Liver (tissue), 8 donors: ENCODE measurements at regions not wholly inside any gene's neighbourhood (a gene's known extent, or its start where the extent isn't known, plus 50 kb on each side); places are given as distances from the start of the nearest gene placed in this dataset.

Experiments
- DNase-seq: peaks from one replicate; pipeline ENCODE4 v3.0.0-alpha.2; 2017; ENCODE audit warnings: low spot score
- H3K27ac ChIP-seq, 2 donors: one replicate each; pipeline ENCODE4 v1.7.0; 2013; ENCODE audit warnings: inconsistent platforms in 2 of 2, low read length in 2 of 2, control low read depth in 1 of 2, low read depth in 1 of 2, mild to moderate bottlenecking in 1 of 2
- H3K27me3 ChIP-seq, 4 donors: one replicate each; pipeline versions ENCODE4 v1.6.1 to v1.7.0; 2013; ENCODE audit warnings: low read length in 3 of 4, inconsistent platforms in 1 of 4, mild to moderate bottlenecking in 1 of 4, moderate library complexity in 1 of 4; ENCODE audit not compliant: control insufficient read depth in 4 of 4, insufficient read depth in 4 of 4
- H3K36me3 ChIP-seq, 4 donors: one replicate each; pipeline versions ENCODE4 v1.6.1 to v1.7.0; 2013; ENCODE audit warnings: low read length in 3 of 4, mild to moderate bottlenecking in 3 of 4, low read depth in 1 of 4, moderate library complexity in 1 of 4; ENCODE audit not compliant: control insufficient read depth in 4 of 4, insufficient read depth in 3 of 4
- H3K4me1 ChIP-seq, 4 donors: one replicate each; pipeline versions ENCODE4 v1.6.1 to v1.7.0; 2013; ENCODE audit warnings: low read length in 3 of 4, mild to moderate bottlenecking in 3 of 4, moderate library complexity in 1 of 4; ENCODE audit not compliant: control insufficient read depth in 4 of 4, insufficient read depth in 4 of 4
- H3K4me3 ChIP-seq, 3 donors: one replicate each; pipeline versions ENCODE4 v1.6.1 to v1.7.0; 2013; ENCODE audit warnings: low read length in 3 of 3, control low read depth in 1 of 3, low read depth in 1 of 3, mild to moderate bottlenecking in 1 of 3
- H3K9ac ChIP-seq, 2 donors: one replicate each; pipeline ENCODE4 v1.7.0; 2013; ENCODE audit warnings: low read length in 2 of 2, mild to moderate bottlenecking in 2 of 2, moderate library complexity in 2 of 2, control low read depth in 1 of 2, low read depth in 1 of 2
- H3K9me3 ChIP-seq, 4 donors: one replicate each; pipeline versions ENCODE4 v1.6.1 to v1.7.0; 2013; ENCODE audit warnings: low read length in 3 of 4; ENCODE audit not compliant: control insufficient read depth in 4 of 4
- EGR1 ChIP-seq, 2 donors: IDR thresholded peaks; 2 replicates each; pipeline ENCODE4 v1.6.1; 2016 to 2018; ENCODE audit warnings: antibody characterized with exemption in 2 of 2, low read depth in 2 of 2
- FOXA1 ChIP-seq: IDR thresholded peaks from 2 replicates; pipeline ENCODE4 v1.6.1; 2016; ENCODE audit warnings: antibody characterized with exemption
- FOXA2 ChIP-seq: IDR thresholded peaks from 2 replicates; pipeline ENCODE4 v1.6.1; 2016; ENCODE audit warnings: antibody characterized with exemption
- GABPA ChIP-seq, 2 donors: IDR thresholded peaks in 1 of 2; conservative IDR thresholded peaks in 1 of 2; 2 replicates each; pipeline ENCODE4 v1.6.1; 2016; ENCODE audit warnings: antibody characterized with exemption in 2 of 2, mild to moderate bottlenecking in 1 of 2, moderate library complexity in 1 of 2
- HNF4G ChIP-seq: IDR thresholded peaks from 2 replicates; pipeline ENCODE4 v1.6.1; 2016; ENCODE audit warnings: antibody characterized with exemption
- JUND ChIP-seq, 2 donors: IDR thresholded peaks; 2 replicates each; pipeline ENCODE4 v1.6.1; 2016; ENCODE audit warnings: antibody characterized with exemption in 2 of 2
- NR2F2 ChIP-seq: IDR thresholded peaks from 2 replicates; pipeline ENCODE4 v1.6.1; 2016; ENCODE audit warnings: antibody characterized with exemption
- RAD21 ChIP-seq, 2 donors: IDR thresholded peaks; 2 replicates each; pipeline ENCODE4 v1.6.1; 2016; ENCODE audit warnings: antibody characterized with exemption in 2 of 2, mild to moderate bottlenecking in 2 of 2
- RXRA ChIP-seq, 2 donors: IDR thresholded peaks; 2 replicates each; pipeline ENCODE4 v1.6.1; 2017 to 2018; ENCODE audit warnings: antibody characterized with exemption in 2 of 2, mild to moderate bottlenecking in 1 of 2
- SP1 ChIP-seq: IDR thresholded peaks from 2 replicates; pipeline ENCODE4 v1.6.1; 2018; ENCODE audit warnings: antibody characterized with exemption, mild to moderate bottlenecking
- TAF1 ChIP-seq: conservative IDR thresholded peaks from 2 replicates; pipeline ENCODE4 v1.6.1; 2016; ENCODE audit warnings: antibody characterized with exemption, mild to moderate bottlenecking
- YY1 ChIP-seq: IDR thresholded peaks from 2 replicates; pipeline ENCODE4 v1.6.1; 2016; ENCODE audit warnings: antibody characterized with exemption, mild to moderate bottlenecking
- ZBTB33 ChIP-seq: IDR thresholded peaks from 2 replicates; pipeline ENCODE4 v1.6.1; 2016; ENCODE audit warnings: antibody characterized with exemption
- WGBS: extraction: QIAGEN DNeasy Blood & Tissue Kit; methylation state at CpG from one replicate; pipeline ENCODE4 v1.1.7; 2013; 5-methylcytosine and 5-hydroxymethylcytosine counted together
- TF ChIP-seq, protein P1 (sequence below): IDR thresholded peaks from 2 replicates; pipeline ENCODE4 v1.6.1; 2016; ENCODE audit warnings: antibody characterized with exemption
- TF ChIP-seq, protein P2 (sequence below): fragments of 150-350 bp; IDR thresholded peaks from 2 replicates; pipeline ENCODE4 v1.5.1; 2017; ENCODE audit warnings: improper control_type of control experiment, low read depth, low read length; ENCODE audit not compliant: missing input control
- TF ChIP-seq, protein P3 (sequence below): IDR thresholded peaks from 2 replicates; pipeline ENCODE4 v1.6.1; 2016; ENCODE audit warnings: antibody characterized with exemption
- TF ChIP-seq, protein P4 (sequence below): IDR thresholded peaks from 2 replicates; pipeline ENCODE4 v1.6.1; 2016; ENCODE audit warnings: antibody characterized with exemption, mild to moderate bottlenecking
- donor health status: healthy.
- donor health status: healthy.
- donor health status: healthy.
- donor health status: healthy.
- donor health status: healthy.

DNA sequence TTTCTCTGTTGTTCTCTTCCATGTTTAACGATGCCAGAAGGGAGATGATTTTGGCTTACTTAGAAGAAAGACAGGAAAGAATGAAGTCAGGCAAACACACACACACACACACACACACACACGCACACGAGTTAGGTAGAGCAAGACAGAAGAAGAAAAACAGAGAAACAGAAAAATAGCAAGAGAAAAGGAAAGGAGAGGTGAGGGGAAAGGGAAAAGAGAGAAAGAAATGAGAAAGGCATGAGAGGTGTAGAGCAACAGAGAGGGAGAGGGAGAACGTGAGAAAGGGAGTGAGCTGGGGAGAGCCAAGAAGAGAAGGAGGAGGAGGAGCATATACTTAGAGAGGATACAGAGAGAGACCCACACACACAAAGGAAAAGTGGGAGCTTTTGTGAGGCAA is 385.3 kb downstream of the DOK5 start:
- no peak for TF ChIP-seq FOXA2
- TF ChIP-seq, protein P1, sequence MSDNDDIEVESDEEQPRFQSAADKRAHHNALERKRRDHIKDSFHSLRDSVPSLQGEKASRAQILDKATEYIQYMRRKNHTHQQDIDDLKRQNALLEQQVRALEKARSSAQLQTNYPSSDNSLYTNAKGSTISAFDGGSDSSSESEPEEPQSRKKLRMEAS: no peak
- TF ChIP-seq NR2F2: no peak
- TF ChIP-seq TAF1: no peak
- H3K27me3 ChIP-seq: peaks cover 0 to 12% (median 4%) of the 10 kb centered on the region in 4 donors
- no peak for DNase-seq
- H3K9ac ChIP-seq: no peak overlapping the region
- H3K27ac ChIP-seq: no peak overlapping the region
- H3K36me3 ChIP-seq: no peaks in the 10 kb centered on the region
- no peaks in the 10 kb centered on the region for H3K4me1 ChIP-seq
- H3K9me3 ChIP-seq: no peaks in the 10 kb centered on the region
- 46% methylated on average over 4 of the region's 4 CpGs for WGBS
- H3K4me3 ChIP-seq: no peak overlapping the region

GRCh38 chr20:54856202-54856601 is 380.8 kb downstream of the DOK5 start:
- DNase-seq: no peak
- Histone ChIP-seq H3K4me3 (no peak overlapping the region), H3K9ac (no peak overlapping the region), H3K4me1 (no peaks in the 10 kb centered on the region), H3K27ac (no peak overlapping the region), H3K27me3 (peaks cover 0 to 8% (median 0%) of the 10 kb centered on the region in 4 donors), H3K36me3 (no peaks in the 10 kb centered on the region), H3K9me3 (no peaks in the 10 kb centered on the region)
- TF ChIP-seq YY1 (no peak), NR2F2 (no peak), ZBTB33 (no peak), HNF4G (no peak), JUND (IDR thresholded peaks at IDR 0.05) (no peak)
- TF ChIP-seq, protein P2, sequence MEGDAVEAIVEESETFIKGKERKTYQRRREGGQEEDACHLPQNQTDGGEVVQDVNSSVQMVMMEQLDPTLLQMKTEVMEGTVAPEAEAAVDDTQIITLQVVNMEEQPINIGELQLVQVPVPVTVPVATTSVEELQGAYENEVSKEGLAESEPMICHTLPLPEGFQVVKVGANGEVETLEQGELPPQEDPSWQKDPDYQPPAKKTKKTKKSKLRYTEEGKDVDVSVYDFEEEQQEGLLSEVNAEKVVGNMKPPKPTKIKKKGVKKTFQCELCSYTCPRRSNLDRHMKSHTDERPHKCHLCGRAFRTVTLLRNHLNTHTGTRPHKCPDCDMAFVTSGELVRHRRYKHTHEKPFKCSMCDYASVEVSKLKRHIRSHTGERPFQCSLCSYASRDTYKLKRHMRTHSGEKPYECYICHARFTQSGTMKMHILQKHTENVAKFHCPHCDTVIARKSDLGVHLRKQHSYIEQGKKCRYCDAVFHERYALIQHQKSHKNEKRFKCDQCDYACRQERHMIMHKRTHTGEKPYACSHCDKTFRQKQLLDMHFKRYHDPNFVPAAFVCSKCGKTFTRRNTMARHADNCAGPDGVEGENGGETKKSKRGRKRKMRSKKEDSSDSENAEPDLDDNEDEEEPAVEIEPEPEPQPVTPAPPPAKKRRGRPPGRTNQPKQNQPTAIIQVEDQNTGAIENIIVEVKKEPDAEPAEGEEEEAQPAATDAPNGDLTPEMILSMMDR: no peak
- TF ChIP-seq, protein P1: no peak
- 85% methylated on average over 2 of the region's 2 CpGs for WGBS

- Histone ChIP-seq H3K36me3 (no peaks in the 10 kb centered on the region), H3K4me3 (no peak overlapping the region), H3K9me3 (no peaks in the 10 kb centered on the region), H3K27me3 (peaks cover 0 to 11% (median 0%) of the 10 kb centered on the region in 4 donors), H3K27ac (no peak overlapping the region), H3K4me1 (no peaks in the 10 kb centered on the region), H3K9ac (no peak overlapping the region)
- DNase-seq: no peak
- 50% methylated on average over 3 of the region's 3 CpGs for WGBS
- no peak for TF ChIP-seq YY1
- no peak for TF ChIP-seq EGR1 (IDR thresholded peaks at IDR 0.05; ENCODE audit: low read depth in 2 of 2)
- TF ChIP-seq TAF1: no peak
- TF ChIP-seq, protein P3, sequence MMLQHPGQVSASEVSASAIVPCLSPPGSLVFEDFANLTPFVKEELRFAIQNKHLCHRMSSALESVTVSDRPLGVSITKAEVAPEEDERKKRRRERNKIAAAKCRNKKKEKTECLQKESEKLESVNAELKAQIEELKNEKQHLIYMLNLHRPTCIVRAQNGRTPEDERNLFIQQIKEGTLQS: no peak
- TF ChIP-seq, protein P1: no peak
- no peak for TF ChIP-seq HNF4G
- TF ChIP-seq RXRA (IDR thresholded peaks at IDR 0.05): no peak
- TF ChIP-seq RAD21 (IDR thresholded peaks at IDR 0.05): no peak
- no peak for TF ChIP-seq FOXA1
- no peak for TF ChIP-seq NR2F2
- no peak for TF ChIP-seq GABPA (IDR thresholded peaks at IDR 0.05 in 1 of 2, conservative IDR thresholded peaks at IDR 0.05 in 1 of 2)
- TF ChIP-seq SP1: no peak
- TF ChIP-seq FOXA2: no peak
- TF ChIP-seq, protein P2: no peak
- TF ChIP-seq, protein P4, sequence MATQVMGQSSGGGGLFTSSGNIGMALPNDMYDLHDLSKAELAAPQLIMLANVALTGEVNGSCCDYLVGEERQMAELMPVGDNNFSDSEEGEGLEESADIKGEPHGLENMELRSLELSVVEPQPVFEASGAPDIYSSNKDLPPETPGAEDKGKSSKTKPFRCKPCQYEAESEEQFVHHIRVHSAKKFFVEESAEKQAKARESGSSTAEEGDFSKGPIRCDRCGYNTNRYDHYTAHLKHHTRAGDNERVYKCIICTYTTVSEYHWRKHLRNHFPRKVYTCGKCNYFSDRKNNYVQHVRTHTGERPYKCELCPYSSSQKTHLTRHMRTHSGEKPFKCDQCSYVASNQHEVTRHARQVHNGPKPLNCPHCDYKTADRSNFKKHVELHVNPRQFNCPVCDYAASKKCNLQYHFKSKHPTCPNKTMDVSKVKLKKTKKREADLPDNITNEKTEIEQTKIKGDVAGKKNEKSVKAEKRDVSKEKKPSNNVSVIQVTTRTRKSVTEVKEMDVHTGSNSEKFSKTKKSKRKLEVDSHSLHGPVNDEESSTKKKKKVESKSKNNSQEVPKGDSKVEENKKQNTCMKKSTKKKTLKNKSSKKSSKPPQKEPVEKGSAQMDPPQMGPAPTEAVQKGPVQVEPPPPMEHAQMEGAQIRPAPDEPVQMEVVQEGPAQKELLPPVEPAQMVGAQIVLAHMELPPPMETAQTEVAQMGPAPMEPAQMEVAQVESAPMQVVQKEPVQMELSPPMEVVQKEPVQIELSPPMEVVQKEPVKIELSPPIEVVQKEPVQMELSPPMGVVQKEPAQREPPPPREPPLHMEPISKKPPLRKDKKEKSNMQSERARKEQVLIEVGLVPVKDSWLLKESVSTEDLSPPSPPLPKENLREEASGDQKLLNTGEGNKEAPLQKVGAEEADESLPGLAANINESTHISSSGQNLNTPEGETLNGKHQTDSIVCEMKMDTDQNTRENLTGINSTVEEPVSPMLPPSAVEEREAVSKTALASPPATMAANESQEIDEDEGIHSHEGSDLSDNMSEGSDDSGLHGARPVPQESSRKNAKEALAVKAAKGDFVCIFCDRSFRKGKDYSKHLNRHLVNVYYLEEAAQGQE: no peak
These were observed 374.3 kb downstream of the DOK5 start for GRCh38 chr20:54849741-54850140.
